ENCODE measurements at regions not wholly inside any gene's neighbourhood (a gene's known extent, or its start where the extent isn't known, plus 50 kb on each side); places are given as distances from the start of the nearest gene placed in this dataset.

GRCh38 chr5:101404531-101404930 is 501.4 kb upstream of the ST8SIA4 start:
- TF ChIP-seq CTCF (IDR thresholded peaks at IDR 0.05; ENCODE audit: control insufficient read depth, insufficient read depth, low read depth, low read length, missing control alignments): no peak
- DNase-seq (ENCODE audit: low read depth): no peak
- no peak overlapping the region for H3K4me3 ChIP-seq (ENCODE audit: control insufficient read depth, low read depth, low read length)

- TF ChIP-seq CTCF (IDR thresholded peaks at IDR 0.05; ENCODE audit: control insufficient read depth, insufficient read depth, low read depth, low read length, missing control alignments): no peak
- H3K4me3 ChIP-seq (ENCODE audit: control insufficient read depth, low read depth, low read length): no peak overlapping the region
- no peak for DNase-seq (ENCODE audit: low read depth)
Observed at GRCh38 chr5:101393795-101394450, 490.8 kb upstream of the ST8SIA4 start.

- peak; percentile 14 for DNase-seq (ENCODE audit: low read depth)
- peak; percentile 65 for TF ChIP-seq CTCF (IDR thresholded peaks at IDR 0.05; ENCODE audit: control insufficient read depth, insufficient read depth, low read depth, low read length, missing control alignments)
- H3K4me3 ChIP-seq (ENCODE audit: control insufficient read depth, low read depth, low read length): no peak overlapping the region
Observed at GRCh38 chr5:101390151-101390908, 487.2 kb upstream of the ST8SIA4 start.

GRCh38 chr5:101385276-101385675 is 482.2 kb upstream of the ST8SIA4 start:
- no peak for TF ChIP-seq CTCF (IDR thresholded peaks at IDR 0.05; ENCODE audit: control insufficient read depth, insufficient read depth, low read depth, low read length, missing control alignments)
- no peak for DNase-seq (ENCODE audit: low read depth)
- H3K4me3 ChIP-seq (ENCODE audit: control insufficient read depth, low read depth, low read length): no peak overlapping the region

- no peak for DNase-seq (ENCODE audit: low read depth)
- H3K4me3 ChIP-seq (ENCODE audit: control insufficient read depth, low read depth, low read length): no peak overlapping the region
- TF ChIP-seq CTCF (IDR thresholded peaks at IDR 0.05; ENCODE audit: control insufficient read depth, insufficient read depth, low read depth, low read length, missing control alignments): no peak
Observed at GRCh38 chr5:101370181-101370580, 467.1 kb upstream of the ST8SIA4 start.

- TF ChIP-seq CTCF (IDR thresholded peaks at IDR 0.05; ENCODE audit: control insufficient read depth, insufficient read depth, low read depth, low read length, missing control alignments): no peak
- H3K4me3 ChIP-seq (ENCODE audit: control insufficient read depth, low read depth, low read length): no peak overlapping the region
- DNase-seq (ENCODE audit: low read depth): no peak
Observed at GRCh38 chr5:101364469-101364868, 461.4 kb upstream of the ST8SIA4 start.

Measured in AG09309 (cell line).